GM23338 (cell line): ENCODE measurements at regions not wholly inside any gene's neighbourhood (a gene's known extent, or its start where the extent isn't known, plus 50 kb on each side); places are given as distances from the start of the nearest gene placed in this dataset.
A peak's percentile ranks its signal among the peaks of the same experiment; 100 is the strongest.

Experiments
- ATAC-seq: fragments of 200-7000 bp; cut with Tn5 transposase; 3 replicates; pipeline ENCODE4 v1.9.1; 2020
- DNase-seq: peaks from one replicate; pipeline ENCODE4 v3.0.0-alpha.2; 2015; ENCODE audit warnings: low spot score
- H2AFZ ChIP-seq: fragments of 200-600 bp; sonication (generic); 2 replicates; pipeline ENCODE4 v1.8.0; 2016; ENCODE audit warnings: antibody characterized with exemption, mild to moderate bottlenecking, moderate library complexity
- H3F3A ChIP-seq: fragments of 200-600 bp; sonication (generic); replicated peaks from 2 replicates; pipeline ENCODE4 v1.8.0; 2017; ENCODE audit warnings: antibody characterized with exemption, mixed run types, low read depth
- H3K27ac ChIP-seq: fragments of 200-600 bp; sonication (generic); 2 replicates; pipeline ENCODE4 v1.6.1; 2016; ENCODE audit warnings: low read depth
- H3K27me3 ChIP-seq: fragments of 200-600 bp; sonication (generic); 2 replicates; pipeline ENCODE4 v1.8.0; 2016; ENCODE audit warnings: mild to moderate bottlenecking, mixed run types, moderate library complexity; ENCODE audit not compliant: insufficient read depth
- H3K36me3 ChIP-seq: fragments of 200-600 bp; sonication (generic); 2 replicates; pipeline ENCODE4 v1.8.0; 2016; ENCODE audit warnings: mild to moderate bottlenecking; ENCODE audit not compliant: insufficient read depth
- H3K4me1 ChIP-seq: fragments of 200-600 bp; sonication (generic); 2 replicates; pipeline ENCODE4 v1.8.0; 2016; ENCODE audit warnings: mild to moderate bottlenecking, moderate library complexity; ENCODE audit not compliant: insufficient read depth
- H3K4me2 ChIP-seq: fragments of 200-600 bp; sonication (generic); 2 replicates; pipeline ENCODE4 v1.7.1; 2017; ENCODE audit warnings: mixed run types
- H3K4me3 ChIP-seq: fragments of 200-600 bp; sonication (generic); 2 replicates; pipeline ENCODE4 v1.6.1; 2016; ENCODE audit warnings: mixed run types
- H3K79me2 ChIP-seq: fragments of 200-600 bp; sonication (generic); replicated peaks from 2 replicates; pipeline ENCODE4 v1.8.0; 2017; ENCODE audit warnings: mild to moderate bottlenecking; ENCODE audit not compliant: insufficient read depth
- H3K9me2 ChIP-seq: fragments of 200-600 bp; sonication (generic); 2 replicates; pipeline ENCODE4 v1.8.0; 2017; ENCODE audit not compliant: insufficient read depth
- H4K20me1 ChIP-seq: fragments of 200-600 bp; sonication (generic); replicated peaks from 2 replicates; pipeline ENCODE4 v1.8.0; 2017; ENCODE audit warnings: mild to moderate bottlenecking; ENCODE audit not compliant: insufficient read depth
- H3K27ac Mint-ChIP-seq: 2 replicates; pipeline ENCODE4 v1.8.0; 2020; ENCODE audit warnings: inconsistent platforms, mild to moderate bottlenecking, moderate library complexity, mixed read lengths
- H3K27me3 Mint-ChIP-seq: 3 replicates; pipeline ENCODE4 v1.8.0; 2022; ENCODE audit warnings: low read depth, mild to moderate bottlenecking, moderate library complexity, mixed read lengths, inconsistent platforms; ENCODE audit not compliant: insufficient read depth, poor library complexity
- H3K36me3 Mint-ChIP-seq: 3 replicates; pipeline ENCODE4 v1.8.0; 2021; ENCODE audit warnings: low read depth, mild to moderate bottlenecking, inconsistent platforms, moderate library complexity, mixed read lengths
- H3K4me1 Mint-ChIP-seq: 3 replicates; pipeline ENCODE4 v1.8.0; 2020; ENCODE audit warnings: mild to moderate bottlenecking, inconsistent platforms, mixed read lengths
- H3K4me3 Mint-ChIP-seq: 3 replicates; pipeline ENCODE4 v1.8.0; 2021; ENCODE audit warnings: moderate library complexity, mild to moderate bottlenecking, inconsistent platforms, mixed read lengths
- H3K9me3 Mint-ChIP-seq: 3 replicates; pipeline ENCODE4 v1.8.0; 2020; ENCODE audit warnings: moderate library complexity, mild to moderate bottlenecking, inconsistent platforms, mixed read lengths
- CREB1 ChIP-seq: fragments of 250-450 bp; sonication (Bioruptor Pico); IDR thresholded peaks from 2 replicates; pipeline ENCODE4 v1.5.0; 2020; ENCODE audit warnings: low read depth, mild to moderate bottlenecking, moderate library complexity
- CTCF ChIP-seq, 2 experiments: fragments of 200-600 bp in 1 of 2; sonication (generic) in 1 of 2; conservative IDR thresholded peaks; 2 replicates each; pipeline versions ENCODE4 v1.5.1 to v1.6.1; 2016 to 2017; ENCODE audit warnings: antibody characterized with exemption in 2 of 2, low read depth in 2 of 2, mild to moderate bottlenecking in 2 of 2, moderate library complexity in 1 of 2
- EZH2 ChIP-seq: fragments of 200-600 bp; sonication (generic); IDR thresholded peaks from one replicate; pipeline ENCODE4 v1.8.0; 2017; ENCODE audit warnings: antibody characterized with exemption, mild to moderate bottlenecking, low read depth; ENCODE audit not compliant: unreplicated experiment
- EZH2phosphoT487 ChIP-seq: fragments of 200-600 bp; sonication (generic); IDR thresholded peaks from one replicate; pipeline ENCODE4 v1.8.1; 2018; ENCODE audit warnings: antibody characterized with exemption; ENCODE audit not compliant: unreplicated experiment
- JUNB ChIP-seq: IDR thresholded peaks from one replicate; pipeline ENCODE4 v1.6.1; 2016; ENCODE audit warnings: antibody characterized with exemption; ENCODE audit not compliant: unreplicated experiment
- NANOG ChIP-seq: IDR thresholded peaks from 2 replicates; pipeline ENCODE4 v1.6.1; 2016; ENCODE audit warnings: antibody characterized with exemption, borderline replicate concordance
- POLR2AphosphoS5 ChIP-seq: IDR thresholded peaks from 2 replicates; pipeline ENCODE4 v1.6.1; 2016; ENCODE audit warnings: antibody characterized with exemption, low read depth
- REST ChIP-seq: IDR thresholded peaks from one replicate; pipeline ENCODE4 v1.6.1; 2018; ENCODE audit warnings: antibody characterized with exemption; ENCODE audit not compliant: unreplicated experiment
- STAT1 ChIP-seq: IDR thresholded peaks from one replicate; pipeline ENCODE4 v1.6.1; 2016; ENCODE audit warnings: antibody characterized with exemption; ENCODE audit not compliant: unreplicated experiment
- ZNF114 ChIP-seq: fragments of 250-450 bp; sonication (Bioruptor Pico); IDR thresholded peaks from 2 replicates; pipeline ENCODE4 v1.5.0; 2020; ENCODE audit warnings: mild to moderate bottlenecking, moderate library complexity
- ZNF331 ChIP-seq: fragments of 250-450 bp; sonication (Bioruptor Pico); IDR thresholded peaks from 2 replicates; pipeline ENCODE4 v1.5.0; 2020; ENCODE audit warnings: low read depth, mild to moderate bottlenecking, moderate library complexity
- TF ChIP-seq, protein P1 (sequence below): fragments of 250-450 bp; sonication (Bioruptor Pico); IDR thresholded peaks from 2 replicates; pipeline ENCODE4 v1.5.0; 2020; ENCODE audit warnings: mild to moderate bottlenecking, moderate library complexity
- TF ChIP-seq, protein P2 (sequence below): IDR thresholded peaks from 2 replicates; pipeline ENCODE4 v1.6.1; 2016; ENCODE audit warnings: antibody characterized with exemption

GRCh38 chrX:85619962-85620361, 240.5 kb upstream of the POF1B start:
- Histone ChIP-seq H2AFZ (0 out of 2 replicates have a peak overlapping the region, but pooled peaks have one; percentile 18), H3K4me3 (no peak overlapping the region), H3K27me3 (no peaks in the 10 kb centered on the region), H3K4me1 (no peaks in the 10 kb centered on the region), H4K20me1 (no peaks in the 10 kb centered on the region), H3K79me2 (no peaks in the 10 kb centered on the region), H3K4me2 (no peak overlapping the region), H3F3A (no peaks in the 10 kb centered on the region), H3K9me2 (no peaks in the 10 kb centered on the region), H3K36me3 (no peaks in the 10 kb centered on the region), H3K27ac (no peak overlapping the region)
- no peaks in the 10 kb centered on the region for H3K27me3 Mint-ChIP-seq
- H3K4me3 Mint-ChIP-seq, result no peak overlapping the region
- ATAC-seq (peak; percentile 58), DNase-seq (peak; percentile 5)
- TF ChIP-seq ZNF114 (CRISPR knock-in tag) (no peak), EZH2 (no peak), CREB1 (no peak), NANOG (no peak), STAT1 (no peak), REST (no peak), JUNB (no peak), CTCF (conservative IDR thresholded peaks at IDR 0.05; ENCODE audit: low read depth in 2 of 2) (no peak), POLR2AphosphoS5 (no peak), ZNF331 (CRISPR knock-in tag) (no peak), EZH2phosphoT487 (no peak)
- TF ChIP-seq, protein P1, sequence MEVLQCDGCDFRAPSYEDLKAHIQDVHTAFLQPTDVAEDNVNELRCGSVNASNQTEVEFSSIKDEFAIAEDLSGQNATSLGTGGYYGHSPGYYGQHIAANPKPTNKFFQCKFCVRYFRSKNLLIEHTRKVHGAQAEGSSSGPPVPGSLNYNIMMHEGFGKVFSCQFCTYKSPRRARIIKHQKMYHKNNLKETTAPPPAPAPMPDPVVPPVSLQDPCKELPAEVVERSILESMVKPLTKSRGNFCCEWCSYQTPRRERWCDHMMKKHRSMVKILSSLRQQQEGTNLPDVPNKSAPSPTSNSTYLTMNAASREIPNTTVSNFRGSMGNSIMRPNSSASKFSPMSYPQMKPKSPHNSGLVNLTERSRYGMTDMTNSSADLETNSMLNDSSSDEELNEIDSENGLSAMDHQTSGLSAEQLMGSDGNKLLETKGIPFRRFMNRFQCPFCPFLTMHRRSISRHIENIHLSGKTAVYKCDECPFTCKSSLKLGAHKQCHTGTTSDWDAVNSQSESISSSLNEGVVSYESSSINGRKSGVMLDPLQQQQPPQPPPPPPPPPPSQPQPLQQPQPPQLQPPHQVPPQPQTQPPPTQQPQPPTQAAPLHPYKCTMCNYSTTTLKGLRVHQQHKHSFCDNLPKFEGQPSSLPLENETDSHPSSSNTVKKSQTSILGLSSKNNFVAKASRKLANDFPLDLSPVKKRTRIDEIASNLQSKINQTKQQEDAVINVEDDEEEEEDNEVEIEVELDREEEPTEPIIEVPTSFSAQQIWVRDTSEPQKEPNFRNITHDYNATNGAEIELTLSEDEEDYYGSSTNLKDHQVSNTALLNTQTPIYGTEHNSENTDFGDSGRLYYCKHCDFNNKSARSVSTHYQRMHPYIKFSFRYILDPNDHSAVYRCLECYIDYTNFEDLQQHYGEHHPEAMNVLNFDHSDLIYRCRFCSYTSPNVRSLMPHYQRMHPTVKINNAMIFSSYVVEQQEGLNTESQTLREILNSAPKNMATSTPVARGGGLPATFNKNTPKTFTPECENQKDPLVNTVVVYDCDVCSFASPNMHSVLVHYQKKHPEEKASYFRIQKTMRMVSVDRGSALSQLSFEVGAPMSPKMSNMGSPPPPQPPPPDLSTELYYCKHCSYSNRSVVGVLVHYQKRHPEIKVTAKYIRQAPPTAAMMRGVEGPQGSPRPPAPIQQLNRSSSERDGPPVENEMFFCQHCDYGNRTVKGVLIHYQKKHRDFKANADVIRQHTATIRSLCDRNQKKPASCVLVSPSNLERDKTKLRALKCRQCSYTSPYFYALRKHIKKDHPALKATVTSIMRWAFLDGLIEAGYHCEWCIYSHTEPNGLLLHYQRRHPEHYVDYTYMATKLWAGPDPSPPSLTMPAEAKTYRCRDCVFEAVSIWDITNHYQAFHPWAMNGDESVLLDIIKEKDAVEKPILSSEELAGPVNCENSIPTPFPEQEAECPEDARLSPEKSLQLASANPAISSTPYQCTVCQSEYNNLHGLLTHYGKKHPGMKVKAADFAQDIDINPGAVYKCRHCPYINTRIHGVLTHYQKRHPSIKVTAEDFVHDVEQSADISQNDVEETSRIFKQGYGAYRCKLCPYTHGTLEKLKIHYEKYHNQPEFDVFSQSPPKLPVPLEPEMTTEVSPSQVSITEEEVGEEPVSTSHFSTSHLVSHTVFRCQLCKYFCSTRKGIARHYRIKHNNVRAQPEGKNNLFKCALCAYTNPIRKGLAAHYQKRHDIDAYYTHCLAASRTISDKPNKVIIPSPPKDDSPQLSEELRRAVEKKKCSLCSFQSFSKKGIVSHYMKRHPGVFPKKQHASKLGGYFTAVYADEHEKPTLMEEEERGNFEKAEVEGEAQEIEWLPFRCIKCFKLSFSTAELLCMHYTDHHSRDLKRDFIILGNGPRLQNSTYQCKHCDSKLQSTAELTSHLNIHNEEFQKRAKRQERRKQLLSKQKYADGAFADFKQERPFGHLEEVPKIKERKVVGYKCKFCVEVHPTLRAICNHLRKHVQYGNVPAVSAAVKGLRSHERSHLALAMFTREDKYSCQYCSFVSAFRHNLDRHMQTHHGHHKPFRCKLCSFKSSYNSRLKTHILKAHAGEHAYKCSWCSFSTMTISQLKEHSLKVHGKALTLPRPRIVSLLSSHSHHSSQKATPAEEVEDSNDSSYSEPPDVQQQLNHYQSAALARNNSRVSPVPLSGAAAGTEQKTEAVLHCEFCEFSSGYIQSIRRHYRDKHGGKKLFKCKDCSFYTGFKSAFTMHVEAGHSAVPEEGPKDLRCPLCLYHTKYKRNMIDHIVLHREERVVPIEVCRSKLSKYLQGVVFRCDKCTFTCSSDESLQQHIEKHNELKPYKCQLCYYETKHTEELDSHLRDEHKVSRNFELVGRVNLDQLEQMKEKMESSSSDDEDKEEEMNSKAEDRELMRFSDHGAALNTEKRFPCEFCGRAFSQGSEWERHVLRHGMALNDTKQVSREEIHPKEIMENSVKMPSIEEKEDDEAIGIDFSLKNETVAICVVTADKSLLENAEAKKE (CRISPR knock-in tag), result no peak
- TF ChIP-seq, protein P2, sequence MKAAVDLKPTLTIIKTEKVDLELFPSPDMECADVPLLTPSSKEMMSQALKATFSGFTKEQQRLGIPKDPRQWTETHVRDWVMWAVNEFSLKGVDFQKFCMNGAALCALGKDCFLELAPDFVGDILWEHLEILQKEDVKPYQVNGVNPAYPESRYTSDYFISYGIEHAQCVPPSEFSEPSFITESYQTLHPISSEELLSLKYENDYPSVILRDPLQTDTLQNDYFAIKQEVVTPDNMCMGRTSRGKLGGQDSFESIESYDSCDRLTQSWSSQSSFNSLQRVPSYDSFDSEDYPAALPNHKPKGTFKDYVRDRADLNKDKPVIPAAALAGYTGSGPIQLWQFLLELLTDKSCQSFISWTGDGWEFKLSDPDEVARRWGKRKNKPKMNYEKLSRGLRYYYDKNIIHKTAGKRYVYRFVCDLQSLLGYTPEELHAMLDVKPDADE, result no peak
- peaks cover 11% of the 10 kb centered on the region; the same call in 1 of the 3 replicates for H3K9me3 Mint-ChIP-seq
- no peak overlapping the region for H3K27ac Mint-ChIP-seq
- peaks cover 14% of the 10 kb centered on the region; the same call in 2 of the 3 replicates for H3K4me1 Mint-ChIP-seq
- 0 out of 3 replicates have a peak, but pooled peaks cover 5% of the 10 kb centered on the region for H3K36me3 Mint-ChIP-seq
